ENCODE measurements at regions not wholly inside any gene's neighbourhood (a gene's known extent, or its start where the extent isn't known, plus 50 kb on each side); places are given as distances from the start of the nearest gene placed in this dataset. TPM values are rescaled to one million over a fixed set of nuclear protein-coding genes. Genes with fewer than 3 reads are reported as not detected.
"Not testable (repeated sequence)": the region's sequence is repeated elsewhere in the genome, so short reads cannot be mapped to it uniquely, and the experiment has no call there.

GRCh38 chr3:151537726-151538125 lies 76.9 kb upstream of the IGSF10 start:
- Mint-ChIP-seq H3K27ac (ENCODE audit: unreplicated experiment) (no peak overlapping the region), H3K36me3 (ENCODE audit: insufficient read depth, unreplicated experiment) (no peaks in the 10 kb centered on the region), H3K9me3 (ENCODE audit: low read depth, unreplicated experiment) (no peaks in the 10 kb centered on the region), H3K27me3 (ENCODE audit: unreplicated experiment) (no peaks in the 10 kb centered on the region), H3K4me3 (ENCODE audit: low read depth, unreplicated experiment) (no peak overlapping the region), H3K4me1 (ENCODE audit: low read depth, unreplicated experiment) (no peaks in the 10 kb centered on the region)
- no TSS peak for BruUV-seq (replicated peaks)
- no peak for TF ChIP-seq CTCF (IDR thresholded peaks at IDR 0.05; ENCODE audit: unreplicated experiment)
- CTCF ChIA-PET: no interaction called here
- DNase-seq: no peak
- intact Hi-C loops (cut with micrococcal nuclease; ENCODE audit: unreplicated experiment): no loop called here

GRCh38 chr3:151526757-151527156 lies 65.9 kb upstream of the IGSF10 start:
- H3K36me3 Mint-ChIP-seq (ENCODE audit: insufficient read depth, unreplicated experiment): no peaks in the 10 kb centered on the region
- TF ChIP-seq CTCF (IDR thresholded peaks at IDR 0.05; ENCODE audit: unreplicated experiment): no peak
- H3K27ac Mint-ChIP-seq (ENCODE audit: unreplicated experiment): no peak overlapping the region
- intact Hi-C loops (cut with micrococcal nuclease; ENCODE audit: unreplicated experiment): no loop called here
- BruUV-seq (replicated peaks): no TSS peak
- DNase-seq: no peak
- CTCF ChIA-PET: no interaction called here
- H3K4me1 Mint-ChIP-seq (ENCODE audit: low read depth, unreplicated experiment): no peaks in the 10 kb centered on the region
- H3K9me3 Mint-ChIP-seq (ENCODE audit: low read depth, unreplicated experiment): peaks cover 6% of the 10 kb centered on the region
- no peak overlapping the region for H3K4me3 Mint-ChIP-seq (ENCODE audit: low read depth, unreplicated experiment)
- H3K27me3 Mint-ChIP-seq (ENCODE audit: unreplicated experiment): no peaks in the 10 kb centered on the region

GRCh38 chr3:151520105-151520504 lies 59.2 kb upstream of the IGSF10 start:
- H3K36me3 Mint-ChIP-seq (ENCODE audit: insufficient read depth, unreplicated experiment): no peaks in the 10 kb centered on the region
- intact Hi-C loops (cut with micrococcal nuclease; ENCODE audit: unreplicated experiment): no loop called here
- H3K27me3 Mint-ChIP-seq (ENCODE audit: unreplicated experiment): no peaks in the 10 kb centered on the region
- no peak for TF ChIP-seq CTCF (IDR thresholded peaks at IDR 0.05; ENCODE audit: unreplicated experiment)
- no peaks in the 10 kb centered on the region for H3K4me1 Mint-ChIP-seq (ENCODE audit: low read depth, unreplicated experiment)
- BruUV-seq (replicated peaks): no TSS peak
- no peak for DNase-seq
- peaks cover 7% of the 10 kb centered on the region for H3K9me3 Mint-ChIP-seq (ENCODE audit: low read depth, unreplicated experiment)
- no peak overlapping the region for H3K27ac Mint-ChIP-seq (ENCODE audit: unreplicated experiment)
- H3K4me3 Mint-ChIP-seq (ENCODE audit: low read depth, unreplicated experiment): no peak overlapping the region
- CTCF ChIA-PET: no interaction called here

GRCh38 chr3:151511433-151511832 lies 50.6 kb upstream of the IGSF10 start:
- H3K9me3 Mint-ChIP-seq (ENCODE audit: low read depth, unreplicated experiment): peaks cover 11% of the 10 kb centered on the region
- DNase-seq; H3K36me3 Mint-ChIP-seq (ENCODE audit: insufficient read depth, unreplicated experiment); H3K27me3 Mint-ChIP-seq (ENCODE audit: unreplicated experiment); CTCF ChIA-PET; H3K4me1 Mint-ChIP-seq (ENCODE audit: low read depth, unreplicated experiment); BruUV-seq (replicated peaks); H3K4me3 Mint-ChIP-seq (ENCODE audit: low read depth, unreplicated experiment); intact Hi-C loops (cut with micrococcal nuclease; ENCODE audit: unreplicated experiment); H3K27ac Mint-ChIP-seq (ENCODE audit: unreplicated experiment): not testable (repeated sequence)

Small RNA genes lying in the stretch of these regions (microRNA-seq; reads per million reads assigned to microRNA genes)
- not detected for gene MIR5186

Measured in Calu3 (cell line).